ENCODE measurements at regions not wholly inside any gene's neighbourhood (a gene's known extent, or its start where the extent isn't known, plus 50 kb on each side); places are given as distances from the start of the nearest gene placed in this dataset.

GRCh38 chr1:58397187-58397820 lies 149.2 kb downstream of the OMA1 start:
- H3K36me3 Mint-ChIP-seq: no peaks in the 10 kb centered on the region
- no peak for DNase-seq
- no peak overlapping the region for H3K27ac Mint-ChIP-seq
- no peaks in the 10 kb centered on the region for H3K4me1 Mint-ChIP-seq
- no peaks in the 10 kb centered on the region for H3K9me3 Mint-ChIP-seq
- CTCF ChIA-PET: no interaction called here
- no peaks in the 10 kb centered on the region for H3K27me3 Mint-ChIP-seq
- H3K4me3 Mint-ChIP-seq: no peak overlapping the region

- Mint-ChIP-seq H3K4me3 (no peak overlapping the region), H3K9me3 (no peaks in the 10 kb centered on the region), H3K27me3 (no peaks in the 10 kb centered on the region), H3K27ac (no peak overlapping the region), H3K4me1 (no peaks in the 10 kb centered on the region), H3K36me3 (no peaks in the 10 kb centered on the region)
- CTCF ChIA-PET: no interaction called here
- DNase-seq: no peak
Measured at GRCh38 chr1:58396150-58396549, 150.4 kb downstream of the OMA1 start.

DNA sequence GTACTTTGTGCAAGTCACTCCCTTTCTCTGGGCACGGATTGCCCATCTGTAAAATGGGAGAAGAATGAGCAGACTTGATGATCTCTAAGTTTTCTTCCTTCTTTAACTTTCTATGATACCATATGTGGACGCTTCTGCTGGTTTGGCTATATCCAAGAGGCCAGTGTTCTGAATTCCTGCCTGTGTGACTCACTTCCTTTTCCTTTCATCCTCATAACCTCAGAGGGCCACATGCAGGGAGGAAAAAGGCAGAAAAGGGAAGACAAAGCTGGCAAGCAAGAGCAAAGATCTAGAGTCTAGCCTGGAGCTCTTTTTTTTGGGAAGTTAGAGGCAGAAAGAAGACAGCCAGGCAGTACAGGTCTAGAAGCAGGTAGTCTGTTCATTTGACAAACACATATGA lies 151.2 kb downstream of the OMA1 start:
- DNase-seq: no peak
- CTCF ChIA-PET: no interaction called here
- Mint-ChIP-seq H3K9me3 (no peaks in the 10 kb centered on the region), H3K27ac (no peak overlapping the region), H3K36me3 (no peaks in the 10 kb centered on the region), H3K27me3 (no peaks in the 10 kb centered on the region), H3K4me3 (no peak overlapping the region), H3K4me1 (no peaks in the 10 kb centered on the region)

DNA sequence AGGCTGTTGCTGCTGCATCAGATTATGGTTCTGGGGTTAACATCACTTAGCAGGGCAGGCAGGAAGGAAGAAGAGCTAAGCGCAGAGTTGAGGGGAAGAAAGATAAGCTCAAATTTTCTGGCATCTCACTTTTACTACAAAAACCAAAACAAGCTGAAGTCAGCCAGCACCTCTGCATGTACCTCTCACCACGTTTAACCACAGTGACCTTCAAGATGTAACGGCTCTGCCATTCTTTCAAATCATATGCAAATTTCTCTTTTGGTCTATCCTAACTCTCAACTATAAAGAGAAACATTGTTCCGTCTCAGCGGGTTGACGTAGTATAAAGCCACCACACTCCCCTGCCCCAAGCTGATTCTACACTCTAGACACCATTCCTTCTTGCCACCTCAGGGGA lies 154.4 kb downstream of the OMA1 start:
- H3K9me3 Mint-ChIP-seq: no peaks in the 10 kb centered on the region
- no peak overlapping the region for H3K27ac Mint-ChIP-seq
- H3K4me1 Mint-ChIP-seq: no peaks in the 10 kb centered on the region
- CTCF ChIA-PET: no interaction called here
- H3K36me3 Mint-ChIP-seq: no peaks in the 10 kb centered on the region
- no peaks in the 10 kb centered on the region for H3K27me3 Mint-ChIP-seq
- DNase-seq: no peak
- no peak overlapping the region for H3K4me3 Mint-ChIP-seq

- no peaks in the 10 kb centered on the region for H3K36me3 Mint-ChIP-seq
Measured at GRCh38 chr1:58391514-58391913, 155.0 kb downstream of the OMA1 start.

DNA sequence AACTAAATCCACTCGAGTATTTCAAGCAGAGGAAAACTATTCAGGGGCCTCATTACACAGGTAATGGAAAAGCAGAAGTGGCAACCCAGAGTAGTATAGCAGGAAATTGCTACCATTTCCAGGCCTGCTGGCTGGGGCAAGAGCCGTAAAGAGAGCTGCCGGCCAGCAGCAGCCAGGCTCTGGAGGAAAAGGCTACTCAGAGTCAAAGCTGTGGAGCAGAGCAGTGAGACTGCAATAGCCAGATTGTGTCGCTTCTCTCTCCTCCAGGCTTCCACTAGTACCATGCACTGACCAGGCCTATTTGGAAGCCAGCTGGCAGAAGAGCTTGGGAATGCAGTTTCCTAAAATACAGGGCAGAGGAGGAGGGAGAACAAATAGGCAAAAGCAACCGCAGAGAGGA lies 155.5 kb downstream of the OMA1 start:
- no peak overlapping the region for H3K27ac Mint-ChIP-seq
- H3K27me3 Mint-ChIP-seq: no peaks in the 10 kb centered on the region
- CTCF ChIA-PET: no interaction called here
- no peaks in the 10 kb centered on the region for H3K36me3 Mint-ChIP-seq
- H3K4me1 Mint-ChIP-seq: no peaks in the 10 kb centered on the region
- H3K4me3 Mint-ChIP-seq: no peak overlapping the region
- no peak for DNase-seq
- no peaks in the 10 kb centered on the region for H3K9me3 Mint-ChIP-seq

More at GRCh38 chr1:58391514-58391913, 155.0 kb downstream of the OMA1 start:
- H3K4me3 Mint-ChIP-seq: no peak overlapping the region
- no peak for DNase-seq
- no peaks in the 10 kb centered on the region for H3K9me3 Mint-ChIP-seq
- H3K4me1 Mint-ChIP-seq: no peaks in the 10 kb centered on the region
- CTCF ChIA-PET: no interaction called here
- H3K27me3 Mint-ChIP-seq: no peaks in the 10 kb centered on the region
- H3K27ac Mint-ChIP-seq: no peak overlapping the region

GRCh38 chr1:58390091-58390490 lies 156.4 kb downstream of the OMA1 start:
- no peak for DNase-seq
- H3K4me3 Mint-ChIP-seq: no peak overlapping the region
- CTCF ChIA-PET: no interaction called here
- H3K27me3 Mint-ChIP-seq: no peaks in the 10 kb centered on the region
- H3K27ac Mint-ChIP-seq: no peak overlapping the region
- no peaks in the 10 kb centered on the region for H3K4me1 Mint-ChIP-seq
- no peaks in the 10 kb centered on the region for H3K36me3 Mint-ChIP-seq
- H3K9me3 Mint-ChIP-seq: no peaks in the 10 kb centered on the region

DNA sequence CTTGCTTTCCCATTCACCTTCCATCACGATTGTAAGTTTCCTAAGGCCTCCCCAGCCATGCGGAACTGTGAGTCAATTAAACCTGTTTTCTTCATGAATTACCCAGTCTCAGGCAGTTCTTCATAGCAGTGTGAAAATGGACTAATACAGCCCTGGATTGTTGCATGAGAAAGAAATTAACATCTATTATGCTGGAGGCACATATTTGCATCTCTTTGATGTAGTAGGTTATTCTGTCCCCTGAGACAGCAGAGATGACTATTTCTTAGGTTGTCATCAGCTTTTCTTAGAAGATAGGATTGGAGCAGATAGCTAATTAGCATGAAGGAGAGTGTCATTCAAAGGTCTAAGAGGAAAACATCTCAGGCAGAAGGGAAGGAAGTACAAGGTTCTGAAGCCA lies 166.2 kb downstream of the OMA1 start:
- Mint-ChIP-seq H3K4me3 (no peak overlapping the region), H3K27ac (no peak overlapping the region), H3K9me3 (peaks cover 7% of the 10 kb centered on the region), H3K27me3 (no peaks in the 10 kb centered on the region), H3K4me1 (no peaks in the 10 kb centered on the region), H3K36me3 (no peaks in the 10 kb centered on the region)
- no peak for DNase-seq
- CTCF ChIA-PET: no interaction called here

DNA sequence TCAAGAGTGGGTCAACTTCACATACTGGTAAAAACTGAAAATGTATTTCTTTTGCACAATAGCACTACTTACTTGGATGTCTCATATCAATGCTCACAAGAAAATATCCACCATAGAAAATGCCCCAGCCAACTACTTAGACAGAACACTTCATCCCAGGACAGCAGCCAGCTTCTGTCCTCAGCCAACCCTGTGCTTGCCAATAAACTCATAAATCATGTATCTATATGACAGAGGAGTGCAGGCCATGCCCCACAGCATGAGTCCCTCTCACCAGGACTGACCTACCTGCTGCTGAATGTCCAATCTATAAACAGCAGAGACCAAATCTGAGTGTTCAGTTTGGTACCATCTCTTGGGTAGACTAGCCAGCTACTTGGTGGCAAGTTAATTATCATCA lies 179.3 kb downstream of the OMA1 start:
- H3K36me3 Mint-ChIP-seq: no peaks in the 10 kb centered on the region
- H3K4me3 Mint-ChIP-seq: no peak overlapping the region
- H3K27me3 Mint-ChIP-seq: no peaks in the 10 kb centered on the region
- H3K4me1 Mint-ChIP-seq: no peaks in the 10 kb centered on the region
- DNase-seq: no peak
- CTCF ChIA-PET: no interaction called here
- H3K27ac Mint-ChIP-seq: no peak overlapping the region
- peaks cover 11% of the 10 kb centered on the region for H3K9me3 Mint-ChIP-seq

GRCh38 chr1:58365328-58365727 lies 181.2 kb downstream of the OMA1 start:
- no peak for DNase-seq
- H3K27me3 Mint-ChIP-seq: no peaks in the 10 kb centered on the region
- no peaks in the 10 kb centered on the region for H3K36me3 Mint-ChIP-seq
- H3K4me1 Mint-ChIP-seq: no peaks in the 10 kb centered on the region
- CTCF ChIA-PET: no interaction called here
- H3K27ac Mint-ChIP-seq: no peak overlapping the region
- H3K9me3 Mint-ChIP-seq: no peaks in the 10 kb centered on the region
- no peak overlapping the region for H3K4me3 Mint-ChIP-seq

GRCh38 chr1:58363585-58363984 lies 182.9 kb downstream of the OMA1 start:
- Mint-ChIP-seq H3K4me3 (no peak overlapping the region), H3K27me3 (no peaks in the 10 kb centered on the region), H3K9me3 (no peaks in the 10 kb centered on the region), H3K36me3 (no peaks in the 10 kb centered on the region), H3K27ac (no peak overlapping the region), H3K4me1 (no peaks in the 10 kb centered on the region)
- no peak for DNase-seq
- CTCF ChIA-PET: no interaction called here

DNA sequence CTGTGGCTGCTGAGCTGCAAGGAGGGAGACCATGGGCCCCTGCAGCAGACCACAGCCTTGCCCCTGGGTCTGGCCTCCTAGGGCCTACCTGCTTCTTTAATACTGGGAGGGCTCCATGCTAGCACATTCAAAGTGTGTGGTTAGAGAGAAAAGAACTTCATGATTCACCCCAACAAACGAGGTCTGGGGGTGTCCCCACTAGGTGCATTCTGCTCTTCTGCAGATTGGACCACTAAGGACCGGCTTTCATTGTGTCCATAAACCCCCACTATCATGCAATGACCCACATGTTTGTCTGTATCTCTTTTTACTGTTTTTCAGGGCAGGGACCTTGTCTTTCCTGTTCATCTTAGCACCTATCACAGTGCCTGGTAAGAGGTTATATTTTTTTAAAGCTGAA lies 185.4 kb downstream of the OMA1 start:
- no peaks in the 10 kb centered on the region for H3K9me3 Mint-ChIP-seq
- no peak overlapping the region for H3K27ac Mint-ChIP-seq
- CTCF ChIA-PET: no interaction called here
- no peaks in the 10 kb centered on the region for H3K4me1 Mint-ChIP-seq
- no peak for DNase-seq
- no peak overlapping the region for H3K4me3 Mint-ChIP-seq
- H3K27me3 Mint-ChIP-seq: no peaks in the 10 kb centered on the region
- H3K36me3 Mint-ChIP-seq: no peaks in the 10 kb centered on the region

GRCh38 chr1:58358346-58358745 lies 188.2 kb downstream of the OMA1 start:
- Mint-ChIP-seq H3K4me3 (no peak overlapping the region), H3K4me1 (no peaks in the 10 kb centered on the region), H3K27ac (no peak overlapping the region), H3K36me3 (no peaks in the 10 kb centered on the region), H3K9me3 (no peaks in the 10 kb centered on the region), H3K27me3 (no peaks in the 10 kb centered on the region)
- CTCF ChIA-PET: no interaction called here
- no peak for DNase-seq

DNA sequence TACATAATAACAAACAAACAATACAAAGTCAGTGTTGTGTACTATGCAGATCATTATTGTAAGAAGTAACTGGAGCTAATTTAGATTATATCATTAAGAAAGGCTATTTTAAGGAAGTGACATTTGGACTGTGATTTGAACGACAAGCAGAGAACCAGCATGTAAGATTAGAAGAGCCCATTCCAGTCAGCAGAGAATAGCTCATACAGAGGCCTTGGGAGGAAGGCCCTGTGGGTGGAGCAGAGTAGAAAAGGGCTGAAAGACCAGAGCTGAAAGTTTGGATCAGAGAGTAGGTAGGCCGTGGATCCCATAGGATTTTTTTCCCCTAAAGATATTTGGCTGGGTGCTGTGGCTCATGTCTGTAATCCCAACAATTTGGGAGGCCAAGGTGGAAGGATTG lies 190.1 kb downstream of the OMA1 start:
- H3K4me1 Mint-ChIP-seq: no peaks in the 10 kb centered on the region
- no peaks in the 10 kb centered on the region for H3K9me3 Mint-ChIP-seq
- H3K36me3 Mint-ChIP-seq: no peaks in the 10 kb centered on the region
- H3K27me3 Mint-ChIP-seq: no peaks in the 10 kb centered on the region
- no peak for DNase-seq
- no peak overlapping the region for H3K27ac Mint-ChIP-seq
- CTCF ChIA-PET: no interaction called here
- H3K4me3 Mint-ChIP-seq: no peak overlapping the region

- CTCF ChIA-PET: no interaction called here
- Mint-ChIP-seq H3K27ac (no peak overlapping the region), H3K4me1 (no peaks in the 10 kb centered on the region), H3K9me3 (no peaks in the 10 kb centered on the region), H3K4me3 (no peak overlapping the region), H3K27me3 (no peaks in the 10 kb centered on the region), H3K36me3 (no peaks in the 10 kb centered on the region)
- no peak for DNase-seq
Measured at GRCh38 chr1:58353168-58353567, 193.4 kb downstream of the OMA1 start.

DNA sequence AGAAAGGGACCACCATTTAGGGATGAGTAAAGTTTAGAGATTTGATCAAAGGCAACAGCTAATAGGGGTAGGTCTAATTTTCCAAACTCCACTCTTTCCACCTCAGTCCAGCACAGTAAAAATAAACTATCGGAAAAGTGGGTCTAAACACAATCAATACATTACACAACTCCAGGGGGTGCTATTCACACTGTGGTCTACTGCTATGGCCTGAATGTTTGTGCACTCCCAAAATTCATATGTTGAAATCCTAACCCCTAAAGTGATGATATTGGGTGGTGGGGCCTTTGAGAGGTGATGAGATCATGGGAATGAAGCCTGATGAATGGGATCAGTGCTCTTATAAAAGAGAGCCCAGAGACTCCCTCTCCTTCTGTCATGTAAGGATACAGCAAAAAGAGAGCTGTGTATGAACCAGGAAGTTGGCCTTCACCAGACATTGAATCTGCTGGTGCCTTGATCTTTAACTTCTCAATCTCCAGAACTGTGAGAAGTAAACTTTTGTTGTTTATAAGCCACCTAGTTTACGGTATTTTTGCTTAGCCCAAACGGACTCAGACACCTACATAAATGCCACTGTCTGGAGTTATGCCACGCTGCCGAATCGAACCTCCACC lies 193.9 kb downstream of the OMA1 start:
- no peak for DNase-seq
- Mint-ChIP-seq H3K4me1 (no peaks in the 10 kb centered on the region), H3K9me3 (no peaks in the 10 kb centered on the region), H3K36me3 (no peaks in the 10 kb centered on the region), H3K27me3 (no peaks in the 10 kb centered on the region), H3K27ac (no peak overlapping the region), H3K4me3 (no peak overlapping the region)
- CTCF ChIA-PET: no interaction called here
